BE2C (cell line): ENCODE measurements at regions not wholly inside any gene's neighbourhood (a gene's known extent, or its start where the extent isn't known, plus 50 kb on each side); places are given as distances from the start of the nearest gene placed in this dataset.
A peak's percentile ranks its signal among the peaks of the same experiment; 100 is the strongest.
"Not testable (repeated sequence)": the region's sequence is repeated elsewhere in the genome, so short reads cannot be mapped to it uniquely, and the experiment has no call there.

ENCODE experiments used
- DNase-seq: peaks from one replicate; pipeline ENCODE4 v3.0.0-alpha.2; 2020
- H3K27me3 ChIP-seq: fragments of 250-450 bp; sonication (Bioruptor Pico); 2 replicates; pipeline ENCODE4 v1.5.1; 2020; ENCODE audit warnings: mild to moderate bottlenecking
- H3K36me3 ChIP-seq: fragments of 250-450 bp; sonication (Bioruptor Pico); 2 replicates; pipeline ENCODE4 v1.5.1; 2020; ENCODE audit warnings: mild to moderate bottlenecking
- H3K4me1 ChIP-seq: fragments of 250-450 bp; sonication (Bioruptor Pico); 2 replicates; pipeline ENCODE4 v1.5.1; 2020
- H3K4me3 ChIP-seq: 2 replicates; pipeline ENCODE4 v1.5.1; 2011; ENCODE audit warnings: low read depth, low read length
- H3K9me3 ChIP-seq: fragments of 250-450 bp; sonication (Bioruptor Pico); 2 replicates; pipeline ENCODE4 v1.5.1; 2020
- CTCF ChIP-seq: IDR thresholded peaks from 2 replicates; pipeline ENCODE4 v1.5.1; 2012; ENCODE audit warnings: mild to moderate bottlenecking, low read depth, low read length

- no peak for DNase-seq
- no peaks in the 10 kb centered on the region; the same call in 1 of the 2 replicates for H3K27me3 ChIP-seq
- H3K4me1 ChIP-seq = no peaks in the 10 kb centered on the region
- no peak for TF ChIP-seq CTCF
- H3K36me3 ChIP-seq = no peaks in the 10 kb centered on the region
- no peaks in the 10 kb centered on the region; the same call in none of the 2 replicates for H3K9me3 ChIP-seq
- H3K4me3 ChIP-seq = no peak overlapping the region
Measured at GRCh38 chr5:135745897-135746500, 88.5 kb upstream of the SLC25A48 start.

GRCh38 chr5:135743705-135744411, 90.6 kb upstream of the SLC25A48 start:
- H3K4me3 ChIP-seq = no peak overlapping the region
- no peaks in the 10 kb centered on the region for H3K4me1 ChIP-seq
- DNase-seq = peak; percentile 32
- H3K27me3 ChIP-seq = peaks cover 10% of the 10 kb centered on the region
- H3K36me3 ChIP-seq = no peaks in the 10 kb centered on the region
- TF ChIP-seq CTCF = no peak
- no peaks in the 10 kb centered on the region; the same call in none of the 2 replicates for H3K9me3 ChIP-seq

GRCh38 chr5:135743181-135743580, 91.3 kb upstream of the SLC25A48 start:
- no peak overlapping the region for H3K4me3 ChIP-seq
- H3K36me3 ChIP-seq = no peaks in the 10 kb centered on the region
- H3K27me3 ChIP-seq = peaks cover 17% of the 10 kb centered on the region
- TF ChIP-seq CTCF = no peak
- no peak for DNase-seq
- H3K9me3 ChIP-seq = no peaks in the 10 kb centered on the region; the same call in none of the 2 replicates
- no peaks in the 10 kb centered on the region for H3K4me1 ChIP-seq

- not testable (repeated sequence) for DNase-seq, H3K4me1 ChIP-seq, H3K4me3 ChIP-seq, H3K9me3 ChIP-seq, H3K36me3 ChIP-seq
- H3K27me3 ChIP-seq = peaks cover 26% of the 10 kb centered on the region
Measured at GRCh38 chr5:135742240-135742639, 92.2 kb upstream of the SLC25A48 start.

GRCh38 chr5:135741040-135741439, 93.4 kb upstream of the SLC25A48 start:
- Histone ChIP-seq H3K4me1 (no peaks in the 10 kb centered on the region), H3K36me3 (no peaks in the 10 kb centered on the region), H3K4me3 (no peak overlapping the region), H3K27me3 (peaks cover 36% of the 10 kb centered on the region), H3K9me3 (no peaks in the 10 kb centered on the region; the same call in none of the 2 replicates)
- no peak; the same call in 1 of the 2 replicates for TF ChIP-seq CTCF
- no peak for DNase-seq

- H3K4me1 ChIP-seq = no peaks in the 10 kb centered on the region
- no peaks in the 10 kb centered on the region; the same call in 1 of the 2 replicates for H3K9me3 ChIP-seq
- H3K4me3 ChIP-seq = no peak overlapping the region
- peaks cover 36% of the 10 kb centered on the region for H3K27me3 ChIP-seq
- DNase-seq = no peak
- H3K36me3 ChIP-seq = no peaks in the 10 kb centered on the region
- no peak for TF ChIP-seq CTCF
Measured at GRCh38 chr5:135740475-135740874, 94.0 kb upstream of the SLC25A48 start.
